HT-29 (cell line): ENCODE measurements at regions not wholly inside any gene's neighbourhood (a gene's known extent, or its start where the extent isn't known, plus 50 kb on each side); places are given as distances from the start of the nearest gene placed in this dataset.
A peak's percentile ranks its signal among the peaks of the same experiment; 100 is the strongest.

Experiments used
- DNase-seq: peaks from one replicate; pipeline ENCODE4 v3.0.0-alpha.2; 2015; ENCODE audit warnings: low spot score

DNA sequence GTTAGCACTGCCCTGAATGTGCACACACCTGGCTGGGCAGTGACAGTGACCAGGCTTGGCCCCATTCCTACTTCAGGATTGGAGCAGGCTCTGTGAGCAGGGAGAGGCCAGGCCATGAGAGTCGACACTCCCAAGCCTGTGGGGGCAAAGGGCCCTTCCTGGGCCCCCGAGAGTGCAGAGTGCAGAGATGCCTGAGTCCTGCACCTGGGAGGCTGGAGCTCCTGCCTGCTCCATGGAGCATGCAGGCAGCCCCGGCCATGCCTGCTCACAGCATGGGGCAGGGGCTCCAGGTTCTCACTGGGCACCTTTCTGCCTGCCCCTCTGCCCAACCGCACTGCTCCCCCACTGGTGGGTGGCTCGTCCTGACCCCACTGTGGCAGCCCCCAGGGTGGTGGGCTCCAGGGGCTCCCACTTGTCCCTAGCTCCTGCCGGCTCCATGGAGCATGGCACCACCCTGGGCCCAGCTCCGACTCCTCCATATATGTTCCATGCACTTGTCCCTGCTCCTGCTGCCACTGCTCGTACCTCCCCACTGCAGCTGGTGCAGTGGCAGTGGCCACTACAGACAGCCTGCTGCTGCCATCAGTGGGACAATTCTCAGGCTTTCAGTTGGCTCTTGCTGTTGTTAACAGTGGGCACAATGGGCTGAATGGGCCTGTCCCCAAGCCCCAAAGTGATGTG, 282.0 kb downstream of the RPRM start:
- DNase-seq, result no peak

GRCh38 chr2:153195342-153195741, 283.2 kb downstream of the RPRM start:
- DNase-seq, result no peak

- no peak for DNase-seq
These were observed 289.3 kb downstream of the RPRM start for GRCh38 chr2:153189091-153189888.

- DNase-seq, result no peak
These were observed 298.8 kb downstream of the RPRM start for GRCh38 chr2:153179808-153180207.

GRCh38 chr2:153169609-153170008, 309.0 kb downstream of the RPRM start:
- no peak for DNase-seq

DNA sequence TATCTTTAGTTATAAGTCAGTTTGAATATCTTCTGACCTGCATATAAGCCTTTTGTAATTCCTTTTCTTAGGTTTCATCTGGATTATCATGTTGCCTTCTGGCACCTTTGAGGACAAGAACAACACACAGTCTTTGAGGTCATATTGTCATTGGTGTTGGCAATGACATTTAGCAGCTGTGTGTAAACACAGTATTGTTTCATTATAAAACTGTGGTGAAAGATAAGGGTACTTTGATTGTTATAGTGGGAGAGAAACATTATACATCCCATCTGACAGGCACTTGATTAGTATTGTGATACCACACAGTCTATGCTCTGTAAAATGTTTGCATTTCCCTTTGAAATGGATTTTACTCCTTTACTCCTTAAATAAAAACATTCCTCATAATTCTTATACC, 313.5 kb downstream of the RPRM start:
- no peak for DNase-seq

DNA sequence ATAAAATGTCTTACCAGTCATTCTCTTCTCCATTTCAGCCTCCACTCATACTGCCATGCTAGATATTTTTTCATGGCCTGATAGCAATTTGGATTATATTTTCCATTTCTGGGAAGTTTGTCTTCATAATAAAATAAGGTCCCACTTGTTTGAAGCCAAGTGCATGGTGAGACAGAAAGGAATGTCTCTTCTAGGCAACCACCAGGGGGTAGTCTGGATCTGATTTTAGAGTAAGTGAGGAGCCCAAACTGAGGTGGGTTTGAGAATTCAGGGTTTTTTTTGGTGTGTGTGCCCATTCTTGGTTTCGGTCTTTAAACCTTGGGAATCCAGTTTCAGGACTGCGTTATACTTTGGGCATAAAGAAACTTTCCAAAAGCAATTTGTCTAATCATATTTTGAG, 315.5 kb downstream of the RPRM start:
- DNase-seq, result peak; percentile 54

GRCh38 chr2:153156743-153157142, 321.8 kb downstream of the RPRM start:
- no peak for DNase-seq

- no peak for DNase-seq
These were observed 326.5 kb downstream of the RPRM start for GRCh38 chr2:153152036-153152435.

DNA sequence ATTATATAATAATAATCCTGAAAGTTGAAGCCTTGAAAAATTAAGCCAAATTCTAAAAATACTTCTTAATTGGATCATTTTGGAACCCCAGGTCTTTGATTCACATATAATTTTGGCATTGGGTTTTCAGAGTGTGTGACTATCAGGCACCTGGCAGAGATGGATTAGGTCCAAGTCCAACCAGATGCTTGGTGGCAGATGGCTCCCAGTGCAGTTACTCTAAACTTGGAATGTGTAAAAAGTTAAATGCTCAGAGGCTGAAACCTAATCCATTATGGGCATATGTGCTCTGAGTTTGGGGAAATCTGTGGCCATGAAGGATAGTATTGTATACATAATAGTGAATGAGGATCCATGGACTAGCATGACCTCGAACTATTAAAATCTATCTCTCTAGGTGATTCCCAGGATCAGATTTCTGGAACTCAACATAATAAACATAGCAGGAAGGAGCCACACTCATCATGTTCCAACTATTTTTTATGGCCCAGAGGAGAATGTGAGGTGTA, 333.0 kb downstream of the RPRM start:
- DNase-seq, result no peak

GRCh38 chr2:153143540-153143939, 335.0 kb downstream of the RPRM start:
- DNase-seq, result no peak

- no peak for DNase-seq
These were observed 338.1 kb downstream of the RPRM start for GRCh38 chr2:153140498-153140897.

- DNase-seq, result no peak
These were observed 339.7 kb downstream of the RPRM start for GRCh38 chr2:153138651-153139375.

DNA sequence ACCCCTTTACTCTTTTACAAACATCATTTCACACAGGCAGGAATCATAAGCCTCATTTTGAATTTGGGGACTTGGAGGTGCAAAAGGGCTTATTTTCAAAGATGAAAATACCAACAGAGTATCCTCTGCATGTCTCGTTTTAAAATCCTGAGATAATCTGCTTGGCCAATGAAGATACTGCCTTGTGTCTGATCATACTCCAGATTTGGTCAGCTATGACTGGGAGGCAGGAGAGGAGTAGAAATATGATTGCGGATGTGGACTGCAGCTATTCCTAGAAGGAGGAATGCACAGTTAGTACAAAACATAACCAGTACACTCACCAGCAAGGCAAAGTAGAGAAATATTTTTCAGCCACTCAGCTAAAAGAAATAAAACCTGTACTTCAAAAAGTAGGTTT, 342.3 kb downstream of the RPRM start:
- no peak for DNase-seq

DNA sequence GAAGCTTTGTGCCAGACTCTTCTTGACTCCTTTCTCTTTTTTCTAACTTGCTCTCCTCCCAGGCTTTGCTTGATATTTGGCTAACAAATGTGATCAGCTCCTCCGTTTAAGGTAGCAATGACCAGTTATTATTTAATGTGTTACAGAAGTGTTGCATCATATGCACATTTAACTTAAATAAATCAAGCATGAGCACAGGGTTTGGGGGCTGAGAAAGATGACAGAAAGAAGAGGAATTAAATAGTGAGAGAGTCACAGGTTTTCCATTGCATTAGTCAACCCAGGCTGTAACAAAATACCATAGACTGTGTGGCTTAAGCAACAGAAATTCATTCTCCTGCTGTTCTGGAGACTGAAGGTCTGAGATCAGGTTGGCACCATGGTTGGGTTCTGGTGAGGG, 343.8 kb downstream of the RPRM start:
- no peak for DNase-seq

DNA sequence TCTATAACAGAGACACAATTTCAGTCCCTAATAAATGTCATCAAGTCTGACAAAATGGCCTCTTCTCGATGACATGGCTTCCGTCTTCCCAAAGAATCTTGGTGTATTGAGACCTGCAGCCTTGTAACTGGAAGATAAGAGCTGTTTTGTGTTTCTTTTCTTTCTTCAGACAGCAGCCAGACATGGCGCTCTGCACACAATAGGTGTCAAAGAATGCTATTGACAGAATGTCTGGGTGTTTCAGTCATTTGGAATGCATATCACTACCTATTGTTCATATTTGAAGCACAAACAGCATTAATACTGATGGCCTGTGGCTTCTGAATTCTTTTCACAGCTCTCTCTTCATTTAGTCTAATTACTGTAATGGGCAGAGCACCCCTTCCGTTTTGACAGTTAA, 344.8 kb downstream of the RPRM start:
- no peak for DNase-seq

DNA sequence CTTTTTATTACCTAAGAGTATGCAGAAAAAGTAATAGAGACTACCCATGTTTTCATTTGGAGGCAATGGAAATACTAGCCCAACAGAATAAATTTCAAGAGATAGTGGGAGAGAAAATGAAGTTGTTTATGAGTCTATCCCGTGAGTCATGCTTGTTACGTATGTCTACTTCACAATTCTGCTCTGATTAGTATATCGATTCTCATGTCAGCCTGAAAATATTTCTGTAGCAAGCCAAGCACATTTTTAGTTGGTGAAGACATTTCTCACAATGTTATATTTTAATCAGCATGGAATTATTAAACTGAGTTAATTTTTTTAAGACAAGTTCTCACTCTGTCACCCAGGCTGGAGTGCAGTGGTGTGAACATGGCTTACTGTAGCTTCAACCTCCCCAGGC, 346.1 kb downstream of the RPRM start:
- DNase-seq, result no peak

- no peak for DNase-seq
These were observed 363.4 kb downstream of the RPRM start for GRCh38 chr2:153115141-153115540.

DNA sequence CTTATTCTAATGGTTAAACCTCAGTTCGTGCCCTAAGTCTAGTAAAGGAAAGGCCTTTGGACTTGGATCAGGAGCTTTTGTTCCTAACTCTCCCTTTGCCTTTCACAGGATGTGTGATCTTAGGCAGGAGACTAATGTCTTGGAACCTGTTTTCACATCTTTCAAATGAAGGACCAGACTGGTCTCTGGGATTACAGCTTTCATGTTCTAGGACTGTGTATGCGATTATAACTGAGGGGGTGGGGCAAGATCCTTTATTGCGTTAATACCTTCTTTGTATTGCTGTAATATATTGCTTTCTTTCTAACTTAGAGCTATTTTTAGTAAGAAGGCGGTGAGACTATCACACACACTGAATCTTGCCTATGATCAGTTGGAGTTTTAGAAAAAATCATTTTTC, 368.1 kb downstream of the RPRM start:
- DNase-seq, result no peak

DNA sequence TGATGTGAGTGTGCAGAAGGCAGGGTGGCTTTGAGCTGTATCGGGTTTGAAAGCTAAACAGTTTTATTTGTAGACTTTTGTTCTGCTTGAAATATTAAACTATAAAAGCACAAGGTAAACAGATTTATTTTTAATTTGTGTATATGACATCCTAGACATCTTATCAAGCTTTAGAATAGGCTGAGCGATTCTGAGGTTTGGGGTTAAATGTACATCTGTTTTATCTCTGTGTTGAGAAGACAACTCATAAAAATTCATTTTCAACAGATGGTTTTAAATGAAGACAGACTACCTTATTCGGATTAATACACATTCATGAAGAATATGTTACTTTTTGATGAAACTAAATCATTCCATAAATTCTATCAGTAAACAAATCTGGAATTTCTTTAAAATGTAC, 368.8 kb downstream of the RPRM start:
- DNase-seq, result no peak

- DNase-seq, result no peak
These were observed 371.6 kb downstream of the RPRM start for GRCh38 chr2:153106802-153107477.
